ENCODE measurements at regions not wholly inside any gene's neighbourhood (a gene's known extent, or its start where the extent isn't known, plus 50 kb on each side); places are given as distances from the start of the nearest gene placed in this dataset.

- TF ChIP-seq CTCF (conservative IDR thresholded peaks at IDR 0.05; ENCODE audit: low read length), result no peak
- no peak for TF ChIP-seq EZH2phosphoT487 (IDR thresholded peaks at IDR 0.05; ENCODE audit: borderline replicate concordance)
Measured at GRCh38 chr5:54705994-54706653, 188.6 kb downstream of the SNX18 start.

Data from Loucy (cell line).